Neural progenitor cell (in vitro differentiated cells): ENCODE measurements at regions not wholly inside any gene's neighbourhood (a gene's known extent, or its start where the extent isn't known, plus 50 kb on each side); places are given as distances from the start of the nearest gene placed in this dataset.

Source experiments
- DNase-seq: peaks from one replicate; pipeline ENCODE4 v3.0.0-alpha.2; 2016; ENCODE audit warnings: low spot score
- H2AFZ ChIP-seq: fragments of 200-600 bp; sonication (generic); replicated peaks from 2 replicates; pipeline ENCODE4 v1.6.1; 2016; ENCODE audit warnings: antibody characterized with exemption
- H3F3A ChIP-seq: fragments of 200-600 bp; sonication (generic); 2 replicates; pipeline ENCODE4 v1.6.1; 2016; ENCODE audit warnings: antibody characterized with exemption, low read depth
- H3K27ac ChIP-seq: fragments of 200-600 bp; sonication (generic); 2 replicates; pipeline ENCODE4 v1.5.1; 2016; ENCODE audit warnings: mild to moderate bottlenecking
- H3K27me3 ChIP-seq: fragments of 200-600 bp; sonication (generic); 2 replicates; pipeline ENCODE4 v1.6.1; 2016; ENCODE audit warnings: mild to moderate bottlenecking, moderate library complexity
- H3K36me3 ChIP-seq: fragments of 200-600 bp; sonication (generic); 2 replicates; pipeline ENCODE4 v1.5.1; 2016
- H3K4me1 ChIP-seq: fragments of 200-600 bp; sonication (generic); 2 replicates; pipeline ENCODE4 v1.6.1; 2016; ENCODE audit warnings: mixed run types
- H3K4me2 ChIP-seq: fragments of 200-600 bp; sonication (generic); 2 replicates; pipeline ENCODE4 v1.6.1; 2016
- H3K4me3 ChIP-seq: fragments of 200-600 bp; sonication (generic); 2 replicates; pipeline ENCODE4 v1.5.1; 2016
- H3K79me2 ChIP-seq: fragments of 200-600 bp; sonication (generic); 2 replicates; pipeline ENCODE4 v1.6.1; 2016; ENCODE audit warnings: low read depth
- H3K9ac ChIP-seq: fragments of 200-600 bp; sonication (generic); 2 replicates; pipeline ENCODE4 v1.6.1; 2016
- H3K9me3 ChIP-seq: fragments of 200-600 bp; sonication (generic); 2 replicates; pipeline ENCODE4 v1.5.1; 2016; ENCODE audit warnings: low read depth
- H4K20me1 ChIP-seq: fragments of 200-600 bp; sonication (generic); 2 replicates; pipeline ENCODE4 v1.6.1; 2016; ENCODE audit warnings: low read depth
- H3K27ac Mint-ChIP-seq: 3 replicates; pipeline ENCODE4 v1.8.0; 2021; ENCODE audit warnings: mixed read lengths
- H3K27me3 Mint-ChIP-seq: 2 replicates; pipeline ENCODE4 v1.8.0; 2022; ENCODE audit warnings: low read depth, mild to moderate bottlenecking, inconsistent platforms, moderate library complexity, mixed read lengths; ENCODE audit not compliant: insufficient read depth
- H3K36me3 Mint-ChIP-seq: 3 replicates; pipeline ENCODE4 v1.8.0; 2021; ENCODE audit warnings: mixed read lengths
- H3K4me1 Mint-ChIP-seq: 3 replicates; pipeline ENCODE4 v1.8.0; 2021; ENCODE audit warnings: mixed read lengths
- H3K4me3 Mint-ChIP-seq: 3 replicates; pipeline ENCODE4 v1.8.0; 2021; ENCODE audit warnings: mild to moderate bottlenecking, moderate library complexity, mixed read lengths
- H3K9me3 Mint-ChIP-seq: 3 replicates; pipeline ENCODE4 v1.8.0; 2020; ENCODE audit warnings: mixed read lengths
- CTCF ChIP-seq: fragments of 200-600 bp; sonication (generic); IDR thresholded peaks from 2 replicates; pipeline ENCODE4 v1.5.1; 2017; ENCODE audit warnings: antibody characterized with exemption, mild to moderate bottlenecking
- EZH2 ChIP-seq: fragments of 200-600 bp; sonication (generic); IDR thresholded peaks from 2 replicates; pipeline ENCODE4 v1.6.1; 2017; ENCODE audit warnings: antibody characterized with exemption, mild to moderate bottlenecking, moderate library complexity
- EZH2phosphoT487 ChIP-seq: fragments of 200-600 bp; sonication (generic); IDR thresholded peaks from 2 replicates; pipeline ENCODE4 v1.6.1; 2017; ENCODE audit warnings: antibody characterized with exemption

- H3K27me3 ChIP-seq: no peaks in the 10 kb centered on the region
Observed at GRCh38 chr12:90562671-90563070, 392.3 kb downstream of the CCER1 start.

GRCh38 chr12:90548595-90548994 is 406.4 kb downstream of the CCER1 start:
- no peaks in the 10 kb centered on the region for H3K9me3 Mint-ChIP-seq
- Histone ChIP-seq H3K79me2 (no peaks in the 10 kb centered on the region), H3K27me3 (no peaks in the 10 kb centered on the region), H3K27ac (no peak overlapping the region), H3K4me1 (no peaks in the 10 kb centered on the region), H3K9ac (no peak overlapping the region), H3K4me3 (no peak overlapping the region), H2AFZ (no peak overlapping the region), H3K4me2 (no peak overlapping the region), H3K9me3 (no peaks in the 10 kb centered on the region), H3K36me3 (no peaks in the 10 kb centered on the region), H4K20me1 (no peaks in the 10 kb centered on the region), H3F3A (no peaks in the 10 kb centered on the region)
- no peaks in the 10 kb centered on the region for H3K4me1 Mint-ChIP-seq
- TF ChIP-seq EZH2: no peak
- TF ChIP-seq CTCF: no peak
- no peak for TF ChIP-seq EZH2phosphoT487
- no peaks in the 10 kb centered on the region for H3K36me3 Mint-ChIP-seq
- no peak overlapping the region for H3K27ac Mint-ChIP-seq
- H3K27me3 Mint-ChIP-seq: no peaks in the 10 kb centered on the region
- no peak overlapping the region for H3K4me3 Mint-ChIP-seq
- DNase-seq: no peak

More at GRCh38 chr12:90562671-90563070, 392.3 kb downstream of the CCER1 start:
- no peaks in the 10 kb centered on the region for H3K79me2 ChIP-seq
- DNase-seq: no peak
- H3K9me3 Mint-ChIP-seq: peaks cover 18% of the 10 kb centered on the region
- H3K4me1 ChIP-seq: no peaks in the 10 kb centered on the region
- no peaks in the 10 kb centered on the region for H4K20me1 ChIP-seq
- H2AFZ ChIP-seq: no peak overlapping the region
- H3K4me1 Mint-ChIP-seq: no peaks in the 10 kb centered on the region
- no peaks in the 10 kb centered on the region for H3F3A ChIP-seq
- H3K27ac ChIP-seq: no peak overlapping the region
- no peaks in the 10 kb centered on the region for H3K36me3 Mint-ChIP-seq
- TF ChIP-seq CTCF (no peak), EZH2phosphoT487 (no peak), EZH2 (no peak)
- no peaks in the 10 kb centered on the region for H3K9me3 ChIP-seq
- peaks cover 4% of the 10 kb centered on the region for H3K27me3 Mint-ChIP-seq
- H3K27ac Mint-ChIP-seq: no peak overlapping the region
- no peaks in the 10 kb centered on the region for H3K36me3 ChIP-seq
- H3K4me3 Mint-ChIP-seq: no peak overlapping the region
- H3K9ac ChIP-seq: no peak overlapping the region
- H3K4me2 ChIP-seq: no peak overlapping the region
- no peak overlapping the region for H3K4me3 ChIP-seq

DNA sequence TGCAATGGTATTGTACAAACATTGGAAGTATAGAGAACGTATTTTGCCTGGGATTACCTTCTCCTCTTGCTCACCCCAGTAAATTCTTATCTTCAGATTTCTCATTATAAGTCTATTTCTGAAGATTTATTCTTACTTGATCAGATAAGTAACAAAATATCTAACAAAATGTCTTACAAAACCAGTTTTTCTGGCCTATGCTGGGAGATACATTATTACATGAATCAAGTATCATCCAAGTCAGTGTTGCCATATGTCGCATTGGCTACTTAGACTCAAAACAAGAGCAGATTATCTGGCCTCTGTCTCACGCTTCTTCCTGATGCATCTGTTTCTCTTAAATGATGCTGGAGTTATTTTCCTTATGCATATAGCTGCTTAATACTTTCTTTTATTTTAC is 408.5 kb downstream of the CCER1 start:
- DNase-seq: no peak
- Histone ChIP-seq H3K4me2 (no peak overlapping the region), H3K9ac (no peak overlapping the region), H3K36me3 (no peaks in the 10 kb centered on the region), H3K79me2 (no peaks in the 10 kb centered on the region), H4K20me1 (no peaks in the 10 kb centered on the region), H3K4me1 (no peaks in the 10 kb centered on the region), H3F3A (no peaks in the 10 kb centered on the region), H3K9me3 (no peaks in the 10 kb centered on the region), H3K4me3 (no peak overlapping the region), H3K27me3 (no peaks in the 10 kb centered on the region), H3K27ac (no peak overlapping the region), H2AFZ (no peak overlapping the region)
- H3K27me3 Mint-ChIP-seq: no peaks in the 10 kb centered on the region
- H3K4me3 Mint-ChIP-seq: no peak overlapping the region
- no peaks in the 10 kb centered on the region for H3K9me3 Mint-ChIP-seq
- no peak for TF ChIP-seq CTCF
- TF ChIP-seq EZH2phosphoT487: no peak
- no peak for TF ChIP-seq EZH2
- H3K4me1 Mint-ChIP-seq: no peaks in the 10 kb centered on the region
- no peaks in the 10 kb centered on the region for H3K36me3 Mint-ChIP-seq
- H3K27ac Mint-ChIP-seq: no peak overlapping the region

GRCh38 chr12:90543841-90544240 is 411.1 kb downstream of the CCER1 start:
- no peak for TF ChIP-seq EZH2
- TF ChIP-seq CTCF: no peak
- TF ChIP-seq EZH2phosphoT487: no peak
- H3K4me1 ChIP-seq: no peaks in the 10 kb centered on the region
- Mint-ChIP-seq H3K27ac (no peak overlapping the region), H3K9me3 (no peaks in the 10 kb centered on the region), H3K36me3 (no peaks in the 10 kb centered on the region), H3K27me3 (no peaks in the 10 kb centered on the region), H3K4me3 (no peak overlapping the region), H3K4me1 (no peaks in the 10 kb centered on the region)
- no peaks in the 10 kb centered on the region for H4K20me1 ChIP-seq
- H3K4me2 ChIP-seq: no peak overlapping the region
- no peak overlapping the region for H3K4me3 ChIP-seq
- no peaks in the 10 kb centered on the region for H3K27me3 ChIP-seq
- H2AFZ ChIP-seq: no peak overlapping the region
- no peak overlapping the region for H3K27ac ChIP-seq
- no peaks in the 10 kb centered on the region for H3K79me2 ChIP-seq
- no peaks in the 10 kb centered on the region for H3K9me3 ChIP-seq
- H3K9ac ChIP-seq: no peak overlapping the region
- DNase-seq: no peak
- H3F3A ChIP-seq: no peaks in the 10 kb centered on the region
- no peaks in the 10 kb centered on the region for H3K36me3 ChIP-seq
